Esophagus muscularis mucosa (tissue), 4 donors: ENCODE measurements at regions not wholly inside any gene's neighbourhood (a gene's known extent, or its start where the extent isn't known, plus 50 kb on each side); places are given as distances from the start of the nearest gene placed in this dataset.

Source experiments
- DNase-seq: peaks from one replicate; pipeline ENCODE4 v3.0.0-alpha.2; 2017; ENCODE audit errors: extremely low spot score
- H3K27ac ChIP-seq, 4 donors: fragments of 200-600 bp; sonication (generic); replicated peaks in 1 of 4; 1 replicate in 3 of 4; 2 replicates in 1 of 4; pipeline ENCODE4 v1.5.1; 2016 to 2019; ENCODE audit warnings: mild to moderate bottlenecking in 1 of 4
- H3K27me3 ChIP-seq, 4 donors: fragments of 200-600 bp; sonication (generic); one replicate each; pipeline versions ENCODE4 v1.5.1 to v1.6.0; 2016 to 2019
- H3K36me3 ChIP-seq, 4 donors: fragments of 200-600 bp; sonication (generic); one replicate each; pipeline ENCODE4 v1.5.1; 2016 to 2019
- H3K4me1 ChIP-seq, 4 donors: fragments of 200-600 bp; sonication (generic); one replicate each; pipeline ENCODE4 v1.5.1; 2016 to 2019
- H3K4me3 ChIP-seq, 4 donors: fragments of 200-600 bp; sonication (generic); 1 replicate in 2 of 4; 2 replicates in 2 of 4; pipeline ENCODE4 v1.5.1; 2016 to 2019; ENCODE audit warnings: mild to moderate bottlenecking in 4 of 4, moderate library complexity in 1 of 4
- H3K9me3 ChIP-seq, 4 donors: fragments of 200-600 bp; sonication (generic); 1 replicate in 3 of 4; 2 replicates in 1 of 4; pipeline ENCODE4 v1.5.1; 2016 to 2019
- EP300 ChIP-seq: sonication (generic); formaldehyde crosslinking; IDR thresholded peaks from one replicate; pipeline ENCODE4 v1.6.1; 2017; ENCODE audit warnings: antibody characterized with exemption
- POLR2A ChIP-seq: fragments of 450-650 bp; IDR thresholded peaks from one replicate; pipeline ENCODE4 v1.6.1; 2017; ENCODE audit warnings: antibody characterized with exemption, moderate library complexity, mild to moderate bottlenecking, low read depth
- POLR2AphosphoS5 ChIP-seq, 2 donors: sonication (generic); formaldehyde crosslinking; IDR thresholded peaks; one replicate each; pipeline ENCODE4 v1.6.1; 2017; ENCODE audit warnings: antibody characterized with exemption in 2 of 2
- WGBS: methylation state at CpG from one replicate; pipeline ENCODE4 v1.1.5; 2018; 5-methylcytosine and 5-hydroxymethylcytosine counted together
- intact Hi-C: fragments of 100-400 bp; cut with DNase I; formaldehyde crosslinking; loops from one replicate; pipeline ENCODE4 v1.15.1; 2023
- TF ChIP-seq, protein P1 (sequence below), 3 experiments: fragments of 200-600 bp in 2 of 3; fragments of 450-650 bp in 1 of 3; sonication (generic) in 2 of 3; IDR thresholded peaks; one replicate each; pipeline ENCODE4 v1.5.1; 2017 to 2019; ENCODE audit warnings: antibody characterized with exemption in 3 of 3, mild to moderate bottlenecking in 2 of 3, moderate library complexity in 1 of 3

GRCh38 chr5:58224221-58224620 is 235.7 kb downstream of the PLK2 start:
- intact Hi-C loops: no loop called here
- no peak for DNase-seq
- Histone ChIP-seq H3K36me3 (no peaks in the 10 kb centered on the region), H3K27ac (no peak overlapping the region), H3K4me1 (no peaks in the 10 kb centered on the region), H3K4me3 (no peak overlapping the region), H3K27me3 (no peaks in the 10 kb centered on the region), H3K9me3 (peaks cover 0 to 4% (median 0%) of the 10 kb centered on the region in 4 donors)
- 87% methylated on average over 4 of the region's 4 CpGs for WGBS
- TF ChIP-seq, protein P1, sequence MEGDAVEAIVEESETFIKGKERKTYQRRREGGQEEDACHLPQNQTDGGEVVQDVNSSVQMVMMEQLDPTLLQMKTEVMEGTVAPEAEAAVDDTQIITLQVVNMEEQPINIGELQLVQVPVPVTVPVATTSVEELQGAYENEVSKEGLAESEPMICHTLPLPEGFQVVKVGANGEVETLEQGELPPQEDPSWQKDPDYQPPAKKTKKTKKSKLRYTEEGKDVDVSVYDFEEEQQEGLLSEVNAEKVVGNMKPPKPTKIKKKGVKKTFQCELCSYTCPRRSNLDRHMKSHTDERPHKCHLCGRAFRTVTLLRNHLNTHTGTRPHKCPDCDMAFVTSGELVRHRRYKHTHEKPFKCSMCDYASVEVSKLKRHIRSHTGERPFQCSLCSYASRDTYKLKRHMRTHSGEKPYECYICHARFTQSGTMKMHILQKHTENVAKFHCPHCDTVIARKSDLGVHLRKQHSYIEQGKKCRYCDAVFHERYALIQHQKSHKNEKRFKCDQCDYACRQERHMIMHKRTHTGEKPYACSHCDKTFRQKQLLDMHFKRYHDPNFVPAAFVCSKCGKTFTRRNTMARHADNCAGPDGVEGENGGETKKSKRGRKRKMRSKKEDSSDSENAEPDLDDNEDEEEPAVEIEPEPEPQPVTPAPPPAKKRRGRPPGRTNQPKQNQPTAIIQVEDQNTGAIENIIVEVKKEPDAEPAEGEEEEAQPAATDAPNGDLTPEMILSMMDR (IDR thresholded peaks at IDR 0.05): no peak
- TF ChIP-seq POLR2A: no peak
- no peak for TF ChIP-seq EP300
- TF ChIP-seq POLR2AphosphoS5 (IDR thresholded peaks at IDR 0.05): no peak

DNA sequence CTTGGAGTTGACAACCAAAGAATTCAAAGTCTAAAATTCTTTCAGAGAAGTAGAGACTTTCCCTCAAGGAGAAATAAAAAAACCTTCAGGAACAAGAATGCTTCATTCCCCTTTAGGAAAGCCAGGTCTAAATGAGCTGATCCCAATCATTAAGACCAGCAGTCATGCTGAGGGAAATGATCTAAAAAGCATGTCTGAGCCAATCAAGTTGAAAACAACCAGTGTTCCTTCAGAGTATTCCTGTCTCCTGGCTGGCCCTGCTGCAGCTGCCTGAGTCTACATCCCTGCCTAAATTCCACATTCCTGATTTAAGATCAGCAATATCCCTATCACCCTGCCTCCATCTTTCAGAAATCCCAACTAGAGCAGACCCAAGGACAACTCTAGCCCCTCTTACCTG is 244.5 kb downstream of the PLK2 start:
- no peak for DNase-seq
- no peak overlapping the region for H3K4me3 ChIP-seq
- TF ChIP-seq POLR2A (no peak), POLR2AphosphoS5 (IDR thresholded peaks at IDR 0.05) (no peak), EP300 (no peak)
- TF ChIP-seq, protein P1 (IDR thresholded peaks at IDR 0.05): no peak
- H3K4me1 ChIP-seq: no peaks in the 10 kb centered on the region
- H3K27me3 ChIP-seq: no peaks in the 10 kb centered on the region
- intact Hi-C loops: no loop called here
- H3K36me3 ChIP-seq: no peaks in the 10 kb centered on the region
- H3K27ac ChIP-seq: no peak overlapping the region
- H3K9me3 ChIP-seq: peaks cover 0 to 4% (median 0%) of the 10 kb centered on the region in 4 donors

DNA sequence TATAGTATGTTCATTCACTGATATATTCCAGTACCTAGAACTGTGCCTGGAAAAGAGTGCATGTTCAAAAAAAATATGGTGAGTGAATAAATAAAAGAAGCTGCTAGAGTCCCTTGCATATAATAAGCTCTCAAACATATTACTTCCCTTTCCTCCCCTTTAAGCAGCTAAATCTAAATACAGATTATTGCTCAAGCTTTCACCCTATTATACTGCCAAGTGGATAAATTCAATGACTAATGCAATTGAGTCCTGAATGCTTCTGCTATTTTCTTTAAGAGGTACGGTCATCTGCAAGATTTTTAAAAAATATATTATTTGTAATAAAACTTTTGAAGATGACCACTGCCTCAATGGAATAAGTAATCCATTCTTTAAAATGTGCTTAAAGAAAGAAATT is 248.4 kb downstream of the PLK2 start:
- Histone ChIP-seq H3K27me3 (no peaks in the 10 kb centered on the region), H3K4me1 (no peaks in the 10 kb centered on the region), H3K27ac (no peak overlapping the region), H3K9me3 (no peaks in the 10 kb centered on the region), H3K4me3 (no peak overlapping the region), H3K36me3 (no peaks in the 10 kb centered on the region)
- no peak for TF ChIP-seq POLR2AphosphoS5 (IDR thresholded peaks at IDR 0.05)
- intact Hi-C loops: no loop called here
- DNase-seq: no peak
- 84% methylated on average over 1 of the region's 1 CpG for WGBS

- intact Hi-C loops: no loop called here
- Histone ChIP-seq H3K4me1 (no peaks in the 10 kb centered on the region), H3K4me3 (no peak overlapping the region), H3K36me3 (no peaks in the 10 kb centered on the region), H3K9me3 (no peaks in the 10 kb centered on the region), H3K27ac (no peak overlapping the region), H3K27me3 (no peaks in the 10 kb centered on the region)
- DNase-seq: no peak
- 84% methylated on average over 7 of the region's 7 CpGs for WGBS
- no peak for TF ChIP-seq POLR2AphosphoS5 (IDR thresholded peaks at IDR 0.05)
- no peak for TF ChIP-seq POLR2A
- TF ChIP-seq, protein P1 (IDR thresholded peaks at IDR 0.05): no peak
- no peak for TF ChIP-seq EP300
Measured at GRCh38 chr5:58208674-58209073, 251.2 kb downstream of the PLK2 start.

DNA sequence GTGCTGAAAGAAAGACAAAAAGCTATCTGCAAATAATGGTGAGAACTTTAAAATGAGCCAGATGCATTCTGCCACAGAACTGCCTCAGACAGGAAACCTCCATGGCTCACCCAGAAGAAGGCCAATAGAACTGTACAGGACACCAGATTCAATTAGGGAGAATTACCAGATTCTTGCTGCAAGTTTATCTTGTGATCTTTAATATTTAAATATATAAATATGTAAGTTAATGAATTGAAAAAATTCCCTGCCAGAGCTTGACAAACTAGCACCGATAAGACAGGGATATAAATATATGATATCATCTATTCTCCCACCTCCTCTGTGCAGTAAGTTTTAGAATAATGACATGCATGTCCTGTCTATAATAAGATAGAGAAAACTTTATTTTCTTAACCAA is 252.8 kb downstream of the PLK2 start:
- no peak overlapping the region for H3K27ac ChIP-seq
- no peaks in the 10 kb centered on the region for H3K36me3 ChIP-seq
- intact Hi-C loops: no loop called here
- H3K9me3 ChIP-seq: no peaks in the 10 kb centered on the region
- no peak overlapping the region for H3K4me3 ChIP-seq
- H3K4me1 ChIP-seq: no peaks in the 10 kb centered on the region
- no peak for TF ChIP-seq POLR2A
- TF ChIP-seq EP300: no peak
- no peak for TF ChIP-seq POLR2AphosphoS5 (IDR thresholded peaks at IDR 0.05)
- TF ChIP-seq, protein P1 (IDR thresholded peaks at IDR 0.05): no peak
- no peaks in the 10 kb centered on the region for H3K27me3 ChIP-seq
- 32% methylated on average over 1 of the region's 1 CpG for whole genome bisulfite sequencing
- DNase-seq: no peak
